Ascending aorta (tissue), 2 donors: ENCODE measurements at regions not wholly inside any gene's neighbourhood (a gene's known extent, or its start where the extent isn't known, plus 50 kb on each side); places are given as distances from the start of the nearest gene placed in this dataset.

Experiments used
- DNase-seq, 2 donors: peaks; one replicate each; pipeline ENCODE4 v3.0.0-alpha.2; 2019; ENCODE audit warnings: low spot score in 2 of 2
- H3K27ac ChIP-seq, 2 donors: fragments of 200-600 bp; sonication (generic); one replicate each; pipeline ENCODE4 v1.5.1; 2016 to 2017; ENCODE audit warnings: mild to moderate bottlenecking in 1 of 2
- H3K27me3 ChIP-seq: fragments of 200-600 bp; sonication (generic); one replicate; pipeline ENCODE4 v1.5.1; 2017
- H3K36me3 ChIP-seq, 2 donors: fragments of 200-600 bp; sonication (generic); one replicate each; pipeline ENCODE4 v1.5.1; 2016
- H3K4me1 ChIP-seq, 2 donors: fragments of 200-600 bp; sonication (generic); one replicate each; pipeline ENCODE4 v1.5.1; 2016 to 2017; ENCODE audit warnings: mild to moderate bottlenecking in 1 of 2
- H3K4me3 ChIP-seq, 2 donors: fragments of 200-600 bp; sonication (generic); one replicate each; pipeline ENCODE4 v1.5.1; 2016 to 2017; ENCODE audit warnings: mild to moderate bottlenecking in 1 of 2
- H3K9me3 ChIP-seq, 2 donors: fragments of 200-600 bp; sonication (generic); one replicate each; pipeline ENCODE4 v1.5.1; 2016
- intact Hi-C: fragments of 100-400 bp; cut with DNase I; formaldehyde crosslinking; loops from one replicate; pipeline ENCODE4 v1.15.1; 2023
- TF ChIP-seq, protein P1 (sequence below), 3 experiments: fragments of 200-600 bp in 2 of 3; fragments of 450-650 bp in 1 of 3; sonication (generic) in 2 of 3; IDR thresholded peaks; one replicate each; pipeline ENCODE4 v1.5.1; 2016 to 2019; ENCODE audit warnings: antibody characterized with exemption in 3 of 3, mild to moderate bottlenecking in 1 of 3, moderate library complexity in 1 of 3

GRCh38 chr2:821546-821945, 129.1 kb upstream of the SNTG2 start:
- intact Hi-C loops: no loop called here

GRCh38 chr2:819601-820000, 131.0 kb upstream of the SNTG2 start:
- H3K4me3 ChIP-seq: no peak overlapping the region
- intact Hi-C loops: no loop called here
- no peak overlapping the region for H3K27ac ChIP-seq
- H3K4me1 ChIP-seq: no peaks in the 10 kb centered on the region
- H3K9me3 ChIP-seq: no peaks in the 10 kb centered on the region
- no peaks in the 10 kb centered on the region for H3K27me3 ChIP-seq
- H3K36me3 ChIP-seq: no peaks in the 10 kb centered on the region
- TF ChIP-seq, protein P1, sequence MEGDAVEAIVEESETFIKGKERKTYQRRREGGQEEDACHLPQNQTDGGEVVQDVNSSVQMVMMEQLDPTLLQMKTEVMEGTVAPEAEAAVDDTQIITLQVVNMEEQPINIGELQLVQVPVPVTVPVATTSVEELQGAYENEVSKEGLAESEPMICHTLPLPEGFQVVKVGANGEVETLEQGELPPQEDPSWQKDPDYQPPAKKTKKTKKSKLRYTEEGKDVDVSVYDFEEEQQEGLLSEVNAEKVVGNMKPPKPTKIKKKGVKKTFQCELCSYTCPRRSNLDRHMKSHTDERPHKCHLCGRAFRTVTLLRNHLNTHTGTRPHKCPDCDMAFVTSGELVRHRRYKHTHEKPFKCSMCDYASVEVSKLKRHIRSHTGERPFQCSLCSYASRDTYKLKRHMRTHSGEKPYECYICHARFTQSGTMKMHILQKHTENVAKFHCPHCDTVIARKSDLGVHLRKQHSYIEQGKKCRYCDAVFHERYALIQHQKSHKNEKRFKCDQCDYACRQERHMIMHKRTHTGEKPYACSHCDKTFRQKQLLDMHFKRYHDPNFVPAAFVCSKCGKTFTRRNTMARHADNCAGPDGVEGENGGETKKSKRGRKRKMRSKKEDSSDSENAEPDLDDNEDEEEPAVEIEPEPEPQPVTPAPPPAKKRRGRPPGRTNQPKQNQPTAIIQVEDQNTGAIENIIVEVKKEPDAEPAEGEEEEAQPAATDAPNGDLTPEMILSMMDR (IDR thresholded peaks at IDR 0.05): no peak
- no peak for DNase-seq

More at GRCh38 chr2:821546-821945, 129.1 kb upstream of the SNTG2 start:
- Histone ChIP-seq H3K4me3 (no peak overlapping the region), H3K9me3 (no peaks in the 10 kb centered on the region), H3K27ac (no peak overlapping the region), H3K27me3 (no peaks in the 10 kb centered on the region), H3K4me1 (no peaks in the 10 kb centered on the region), H3K36me3 (no peaks in the 10 kb centered on the region)
- TF ChIP-seq, protein P1 (IDR thresholded peaks at IDR 0.05): no peak
- DNase-seq: no peak

DNA sequence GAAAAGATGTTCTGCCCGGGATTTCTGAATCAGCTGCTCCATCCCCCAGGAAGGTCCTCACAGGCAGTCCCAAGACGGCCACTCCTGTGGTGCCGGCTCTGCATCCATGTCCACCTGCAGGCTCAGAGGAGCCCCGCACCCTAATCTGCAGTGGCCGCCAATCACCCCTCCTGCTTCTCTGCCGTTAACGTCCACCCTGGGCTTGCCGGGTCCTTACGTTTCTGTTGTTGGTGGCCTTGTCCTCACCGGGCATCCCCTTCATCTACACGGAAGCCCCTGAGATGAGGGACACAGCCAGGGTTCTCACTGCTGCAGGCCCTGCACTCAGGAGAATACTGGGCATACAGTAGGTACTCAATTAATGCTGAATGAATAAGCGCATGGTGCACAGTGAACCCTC, 131.5 kb upstream of the SNTG2 start:
- H3K4me3 ChIP-seq: no peak overlapping the region
- no peaks in the 10 kb centered on the region for H3K9me3 ChIP-seq
- no peaks in the 10 kb centered on the region for H3K27me3 ChIP-seq
- TF ChIP-seq, protein P1 (IDR thresholded peaks at IDR 0.05): no peak
- no peak for DNase-seq
- no peak overlapping the region for H3K27ac ChIP-seq
- H3K4me1 ChIP-seq: no peaks in the 10 kb centered on the region
- intact Hi-C loops: no loop called here
- no peaks in the 10 kb centered on the region for H3K36me3 ChIP-seq

DNA sequence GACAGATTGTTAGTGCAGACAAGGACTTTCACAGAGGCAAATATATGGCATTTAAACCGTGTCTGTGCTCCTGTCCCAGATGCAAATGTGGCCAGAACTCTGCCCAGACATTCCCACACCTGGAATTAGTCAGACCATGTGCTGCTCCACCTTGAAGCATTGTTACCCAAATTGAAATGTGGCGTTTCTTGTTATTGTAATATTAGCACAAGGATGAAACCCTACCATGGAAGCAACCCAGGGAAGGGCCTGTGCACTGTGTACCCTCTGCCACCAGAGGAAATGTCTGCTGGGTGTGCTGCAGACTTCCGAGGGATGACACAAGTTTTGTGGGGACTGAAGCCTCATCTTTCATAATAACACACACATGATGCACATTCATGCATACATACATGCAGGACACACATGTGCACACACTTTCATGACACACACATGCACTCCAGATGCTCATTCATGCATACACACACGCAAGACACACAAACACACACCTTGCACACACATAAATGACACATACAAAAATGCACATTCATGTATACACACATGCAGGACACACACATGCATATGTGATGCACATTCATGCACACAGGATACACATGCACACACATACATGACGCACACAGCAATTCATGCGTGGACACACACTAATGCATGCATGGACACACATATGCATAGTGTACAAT, 133.2 kb upstream of the SNTG2 start:
- intact Hi-C loops: no loop called here
- Histone ChIP-seq H3K27me3 (no peaks in the 10 kb centered on the region), H3K4me3 (no peak overlapping the region), H3K27ac (no peak overlapping the region), H3K9me3 (no peaks in the 10 kb centered on the region), H3K36me3 (no peaks in the 10 kb centered on the region), H3K4me1 (no peaks in the 10 kb centered on the region)
- TF ChIP-seq, protein P1 (IDR thresholded peaks at IDR 0.05): no peak
- no peak for DNase-seq

GRCh38 chr2:816278-816677, 134.4 kb upstream of the SNTG2 start:
- intact Hi-C loops: no loop called here
- H3K36me3 ChIP-seq: no peaks in the 10 kb centered on the region

More at GRCh38 chr2:816278-816677, 134.4 kb upstream of the SNTG2 start:
- H3K9me3 ChIP-seq: no peaks in the 10 kb centered on the region
- DNase-seq: no peak
- no peak overlapping the region for H3K27ac ChIP-seq
- no peak overlapping the region for H3K4me3 ChIP-seq
- H3K4me1 ChIP-seq: no peaks in the 10 kb centered on the region
- H3K27me3 ChIP-seq: no peaks in the 10 kb centered on the region
- TF ChIP-seq, protein P1 (IDR thresholded peaks at IDR 0.05): no peak
